HL-60 (cell line): ENCODE measurements at regions not wholly inside any gene's neighbourhood (a gene's known extent, or its start where the extent isn't known, plus 50 kb on each side); places are given as distances from the start of the nearest gene placed in this dataset.

Source experiments
- DNase-seq, 2 experiments: peaks; one replicate each; pipeline ENCODE4 v3.0.0-alpha.2; 2010 to 2020; ENCODE audit warnings: low read depth in 1 of 2, low spot score in 1 of 2
- H3K27ac ChIP-seq: fragments of 250-450 bp; sonication (Bioruptor Pico); replicated peaks from 2 replicates; pipeline ENCODE4 v1.5.1; 2020; ENCODE audit warnings: mild to moderate bottlenecking, moderate library complexity
- H3K27me3 ChIP-seq: fragments of 250-450 bp; sonication (Bioruptor Pico); 2 replicates; pipeline ENCODE4 v1.5.1; 2021; ENCODE audit warnings: mild to moderate bottlenecking, moderate library complexity; ENCODE audit not compliant: insufficient read depth, poor library complexity, severe bottlenecking
- H3K4me3 ChIP-seq: replicated peaks from 2 replicates; pipeline ENCODE4 v1.5.1; 2011; ENCODE audit warnings: mild to moderate bottlenecking, control low read depth, low read length; ENCODE audit not compliant: insufficient read depth
- GABPA ChIP-seq: IDR thresholded peaks from 2 replicates; pipeline ENCODE4 v1.6.1; 2012; ENCODE audit warnings: low read depth
- POLR2AphosphoS5 ChIP-seq: IDR thresholded peaks from 2 replicates; pipeline ENCODE4 v1.6.1; 2012; ENCODE audit warnings: low read depth
- SPI1 ChIP-seq: IDR thresholded peaks from 2 replicates; pipeline ENCODE4 v1.6.1; 2012; ENCODE audit warnings: low read depth, mild to moderate bottlenecking, borderline replicate concordance
- TF ChIP-seq, protein P1 (sequence below): IDR thresholded peaks from one replicate; pipeline ENCODE4 v1.5.1; 2011; ENCODE audit warnings: low read length, control low read depth, inconsistent platforms; ENCODE audit not compliant: insufficient read depth
- TF ChIP-seq, protein P2 (sequence below): IDR thresholded peaks from 2 replicates; pipeline ENCODE4 v1.6.1; 2012; ENCODE audit warnings: low read depth; ENCODE audit not compliant: insufficient replicate concordance

DNA sequence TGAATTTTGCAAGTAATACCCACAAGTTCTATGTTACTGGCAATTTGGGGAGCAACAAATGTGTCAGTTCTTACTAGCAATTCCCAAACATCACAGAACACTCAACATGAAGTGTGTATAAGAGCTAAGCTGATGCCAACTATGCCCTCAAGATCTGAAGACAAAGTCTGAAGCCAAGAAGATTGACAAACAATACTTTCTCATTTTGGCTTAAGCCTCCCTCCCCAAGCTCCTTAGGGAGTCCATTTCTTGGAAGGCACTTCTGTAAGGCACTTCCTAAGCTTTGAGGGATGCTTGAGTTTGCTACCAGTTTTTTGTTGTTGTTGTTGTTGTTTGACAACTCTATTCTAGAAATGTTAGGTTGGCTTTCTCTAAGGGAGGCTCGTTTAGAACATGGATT lies 154.4 kb upstream of the ZNF644 start:
- no peak for TF ChIP-seq POLR2AphosphoS5
- TF ChIP-seq, protein P1, sequence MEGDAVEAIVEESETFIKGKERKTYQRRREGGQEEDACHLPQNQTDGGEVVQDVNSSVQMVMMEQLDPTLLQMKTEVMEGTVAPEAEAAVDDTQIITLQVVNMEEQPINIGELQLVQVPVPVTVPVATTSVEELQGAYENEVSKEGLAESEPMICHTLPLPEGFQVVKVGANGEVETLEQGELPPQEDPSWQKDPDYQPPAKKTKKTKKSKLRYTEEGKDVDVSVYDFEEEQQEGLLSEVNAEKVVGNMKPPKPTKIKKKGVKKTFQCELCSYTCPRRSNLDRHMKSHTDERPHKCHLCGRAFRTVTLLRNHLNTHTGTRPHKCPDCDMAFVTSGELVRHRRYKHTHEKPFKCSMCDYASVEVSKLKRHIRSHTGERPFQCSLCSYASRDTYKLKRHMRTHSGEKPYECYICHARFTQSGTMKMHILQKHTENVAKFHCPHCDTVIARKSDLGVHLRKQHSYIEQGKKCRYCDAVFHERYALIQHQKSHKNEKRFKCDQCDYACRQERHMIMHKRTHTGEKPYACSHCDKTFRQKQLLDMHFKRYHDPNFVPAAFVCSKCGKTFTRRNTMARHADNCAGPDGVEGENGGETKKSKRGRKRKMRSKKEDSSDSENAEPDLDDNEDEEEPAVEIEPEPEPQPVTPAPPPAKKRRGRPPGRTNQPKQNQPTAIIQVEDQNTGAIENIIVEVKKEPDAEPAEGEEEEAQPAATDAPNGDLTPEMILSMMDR, result no peak
- TF ChIP-seq, protein P2, sequence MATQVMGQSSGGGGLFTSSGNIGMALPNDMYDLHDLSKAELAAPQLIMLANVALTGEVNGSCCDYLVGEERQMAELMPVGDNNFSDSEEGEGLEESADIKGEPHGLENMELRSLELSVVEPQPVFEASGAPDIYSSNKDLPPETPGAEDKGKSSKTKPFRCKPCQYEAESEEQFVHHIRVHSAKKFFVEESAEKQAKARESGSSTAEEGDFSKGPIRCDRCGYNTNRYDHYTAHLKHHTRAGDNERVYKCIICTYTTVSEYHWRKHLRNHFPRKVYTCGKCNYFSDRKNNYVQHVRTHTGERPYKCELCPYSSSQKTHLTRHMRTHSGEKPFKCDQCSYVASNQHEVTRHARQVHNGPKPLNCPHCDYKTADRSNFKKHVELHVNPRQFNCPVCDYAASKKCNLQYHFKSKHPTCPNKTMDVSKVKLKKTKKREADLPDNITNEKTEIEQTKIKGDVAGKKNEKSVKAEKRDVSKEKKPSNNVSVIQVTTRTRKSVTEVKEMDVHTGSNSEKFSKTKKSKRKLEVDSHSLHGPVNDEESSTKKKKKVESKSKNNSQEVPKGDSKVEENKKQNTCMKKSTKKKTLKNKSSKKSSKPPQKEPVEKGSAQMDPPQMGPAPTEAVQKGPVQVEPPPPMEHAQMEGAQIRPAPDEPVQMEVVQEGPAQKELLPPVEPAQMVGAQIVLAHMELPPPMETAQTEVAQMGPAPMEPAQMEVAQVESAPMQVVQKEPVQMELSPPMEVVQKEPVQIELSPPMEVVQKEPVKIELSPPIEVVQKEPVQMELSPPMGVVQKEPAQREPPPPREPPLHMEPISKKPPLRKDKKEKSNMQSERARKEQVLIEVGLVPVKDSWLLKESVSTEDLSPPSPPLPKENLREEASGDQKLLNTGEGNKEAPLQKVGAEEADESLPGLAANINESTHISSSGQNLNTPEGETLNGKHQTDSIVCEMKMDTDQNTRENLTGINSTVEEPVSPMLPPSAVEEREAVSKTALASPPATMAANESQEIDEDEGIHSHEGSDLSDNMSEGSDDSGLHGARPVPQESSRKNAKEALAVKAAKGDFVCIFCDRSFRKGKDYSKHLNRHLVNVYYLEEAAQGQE, result no peak
- no peak for TF ChIP-seq SPI1
- no peak for TF ChIP-seq GABPA

DNA sequence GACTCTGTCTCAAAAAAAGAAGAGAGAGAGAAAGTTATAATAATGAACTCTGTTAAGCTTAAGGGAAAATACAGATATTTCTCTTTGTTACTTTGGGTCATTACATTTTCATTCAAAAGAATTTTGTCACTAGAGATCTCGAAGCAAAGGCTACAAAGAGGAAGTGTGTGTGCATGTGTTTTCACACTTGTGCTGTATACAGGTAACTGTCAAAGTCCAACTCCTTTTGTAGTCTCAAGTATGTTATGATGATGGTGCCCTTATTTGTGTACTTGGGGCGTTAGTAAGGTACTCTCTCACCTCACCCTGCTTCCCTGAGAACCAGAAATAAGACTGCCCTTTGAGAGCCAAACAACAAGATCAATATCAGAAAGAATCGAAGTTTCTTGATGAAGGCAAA lies 152.9 kb upstream of the ZNF644 start:
- no peak for DNase-seq
- Histone ChIP-seq H3K27ac (no peak overlapping the region), H3K27me3 (peaks cover 12% of the 10 kb centered on the region), H3K4me3 (no peak overlapping the region)
- TF ChIP-seq, protein P2, result no peak
- TF ChIP-seq SPI1 (peak; percentile 65; the same call in 1 of the 2 replicates), GABPA (no peak)
- TF ChIP-seq, protein P1, result no peak

More for the DNA sequence above, 154.4 kb upstream of the ZNF644 start:
- no peak for DNase-seq
- Histone ChIP-seq H3K4me3 (no peak overlapping the region), H3K27me3 (peaks cover 12% of the 10 kb centered on the region), H3K27ac (no peak overlapping the region)

DNA sequence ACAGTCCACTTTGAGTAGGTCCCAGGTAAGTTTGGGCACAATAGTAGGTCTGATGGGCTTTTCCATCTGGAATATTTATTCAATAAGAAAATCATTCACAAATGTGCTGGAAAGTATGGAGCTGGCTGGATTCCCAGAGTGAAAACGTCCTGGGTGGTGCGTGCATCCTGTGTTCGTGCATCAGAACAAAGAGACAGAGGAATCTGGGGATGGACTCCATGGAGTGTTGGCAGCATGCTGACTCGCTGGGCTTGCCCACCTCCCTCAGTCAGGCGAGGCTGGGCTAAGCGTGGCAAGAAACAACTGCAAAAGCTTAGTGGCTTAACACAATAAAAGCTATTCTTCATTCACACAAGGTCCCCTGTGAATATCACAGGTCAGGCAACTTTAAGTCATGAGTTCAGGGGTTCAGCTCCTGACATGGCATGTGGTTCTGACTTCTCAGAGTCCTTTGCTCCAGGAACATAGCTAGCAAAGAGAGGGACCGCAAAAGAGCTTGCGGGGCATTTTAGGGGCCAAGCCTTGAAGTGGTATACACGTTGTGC lies 151.6 kb upstream of the ZNF644 start:
- DNase-seq, result no peak
- TF ChIP-seq POLR2AphosphoS5, result no peak
- no peak for TF ChIP-seq SPI1
- TF ChIP-seq, protein P1, result no peak
- TF ChIP-seq GABPA, result no peak
- TF ChIP-seq, protein P2, result no peak
- Histone ChIP-seq H3K27me3 (peaks cover 12% of the 10 kb centered on the region), H3K4me3 (no peak overlapping the region), H3K27ac (no peak overlapping the region)
